Testis (tissue), 2 donors: ENCODE measurements at regions not wholly inside any gene's neighbourhood (a gene's known extent, or its start where the extent isn't known, plus 50 kb on each side); places are given as distances from the start of the nearest gene placed in this dataset.

ENCODE experiments used
- CTCF ChIP-seq, 3 experiments: fragments of 450-650 bp in 2 of 3; fragments of 200-600 bp in 1 of 3; sonication (generic) in 1 of 3; IDR thresholded peaks; one replicate each; pipeline ENCODE4 v1.5.1; 2016 to 2019; ENCODE audit warnings: antibody characterized with exemption in 3 of 3, mild to moderate bottlenecking in 2 of 3, moderate library complexity in 1 of 3
- POLR2A ChIP-seq: fragments of 450-650 bp; IDR thresholded peaks from one replicate; pipeline ENCODE4 v1.6.1; 2017; ENCODE audit warnings: antibody characterized with exemption, mild to moderate bottlenecking, moderate library complexity

GRCh38 chr13:85864963-85865530, 65.8 kb upstream of the SLITRK6 start:
- TF ChIP-seq CTCF (IDR thresholded peaks at IDR 0.05) (no peak), POLR2A (no peak)
